K562 (cell line): ENCODE measurements at regions not wholly inside any gene's neighbourhood (a gene's known extent, or its start where the extent isn't known, plus 50 kb on each side); places are given as distances from the start of the nearest gene placed in this dataset.

ENCODE experiments used
- ATAC-seq: fragments of 200-7000 bp; cut with Tn5 transposase; 3 replicates; pipeline ENCODE4 v1.9.1; 2020; ENCODE audit warnings: moderate library complexity
- BruUV-seq: library from RNA; stranded (reverse); fragments of 400-500 nt; replicated peaks from 2 replicates; lab custom pipeline; 2021; lab: Mats Ljungman, UMichigan
- CTCF ChIA-PET: fragments of 300-600 bp; formaldehyde crosslinking; extraction: SDS; loops from one replicate; lab custom pipeline; 2021; ENCODE audit warnings: low intra/inter-chr PET ratio; lab: Yijun Ruan, JAX
- POLR2A ChIA-PET: fragments of 300-600, 350-650 bp; sonication (Branson Sonifier 250); formaldehyde crosslinking; extraction: SDS; loops from one replicate; lab custom pipeline; 2021; ENCODE audit warnings: antibody characterized with exemption, inconsistent platforms; lab: Yijun Ruan, JAX
- DNase-seq, 4 experiments: peaks; one replicate each; pipeline versions ENCODE4 v3.0.0 to v3.0.0-alpha.2; 2011 to 2018; ENCODE audit warnings: low spot score in 3 of 4, mixed read lengths in 3 of 4; ENCODE audit errors: extremely low read depth in 1 of 4
- FAIRE-seq: peaks from 2 replicates; lab custom pipeline; 2011; peaks lifted over from hg19 to GRCh38; lab: Jason Lieb, UNC
- H2AFZ ChIP-seq: 2 replicates; pipeline ENCODE4 v1.6.0; 2011; ENCODE audit warnings: low read depth, low read length, control low read depth, inconsistent platforms
- H3K27ac ChIP-seq: fragments of 200-600 bp; 3 replicates; pipeline ENCODE4 v1.8.0; 2011; ENCODE audit warnings: low read depth, mild to moderate bottlenecking, control low read depth, inconsistent platforms, low read length, moderate library complexity, mixed read lengths; ENCODE audit errors: extremely low read depth
- H3K27me3 ChIP-seq, 2 experiments: fragments of 300-600 bp in 1 of 2; 2 replicates in 1 of 2; 3 replicates in 1 of 2; pipeline versions ENCODE4 v1.6.0 to v1.8.0; 2011; ENCODE audit warnings: inconsistent platforms in 2 of 2, low read length in 2 of 2, mild to moderate bottlenecking in 1 of 2, mixed read lengths in 1 of 2, moderate library complexity in 1 of 2; ENCODE audit not compliant: control insufficient read depth in 2 of 2, insufficient read depth in 2 of 2
- H3K36me3 ChIP-seq: fragments of 300-600 bp; 3 replicates; pipeline ENCODE4 v1.8.0; 2011; ENCODE audit warnings: mild to moderate bottlenecking, low read length, inconsistent platforms; ENCODE audit not compliant: control insufficient read depth, insufficient read depth
- H3K4me1 ChIP-seq, 2 experiments: fragments of 200-600 bp in 1 of 2; replicated peaks in 1 of 2; 2 replicates in 1 of 2; 3 replicates in 1 of 2; pipeline versions ENCODE4 v1.5.1 to v1.8.0; 2011; ENCODE audit warnings: inconsistent platforms in 2 of 2, low read length in 2 of 2, mild to moderate bottlenecking in 1 of 2, mixed read lengths in 1 of 2, moderate library complexity in 1 of 2; ENCODE audit not compliant: control insufficient read depth in 2 of 2, insufficient read depth in 2 of 2
- H3K4me2 ChIP-seq: 2 replicates; pipeline ENCODE4 v1.6.1; 2011; ENCODE audit warnings: low read length, control low read depth, inconsistent platforms, mixed read lengths; ENCODE audit not compliant: insufficient read depth
- H3K4me3 ChIP-seq: fragments of 200-600 bp; sonication (generic), shearing (Covaris generic); 2 replicates; pipeline ENCODE4 v1.5.1; 2016; ENCODE audit warnings: control low read depth, inconsistent platforms
- H3K79me2 ChIP-seq: fragments of 200-600 bp; 3 replicates; pipeline ENCODE4 v1.8.0; 2011; ENCODE audit warnings: low read length, inconsistent platforms; ENCODE audit not compliant: control insufficient read depth, insufficient read depth
- H3K9ac ChIP-seq, 2 experiments: 2 replicates each; pipeline versions ENCODE4 v1.6.0 to v1.6.1; 2011; ENCODE audit warnings: low read depth in 2 of 2, low read length in 2 of 2, control low read depth in 1 of 2, inconsistent platforms in 1 of 2, mild to moderate bottlenecking in 1 of 2, mixed read lengths in 1 of 2; ENCODE audit not compliant: insufficient read depth in 1 of 2
- H3K9me1 ChIP-seq: one replicate; pipeline ENCODE4 v1.6.0; 2011; ENCODE audit warnings: inconsistent platforms, mild to moderate bottlenecking, low read length, moderate library complexity; ENCODE audit not compliant: control insufficient read depth, insufficient read depth
- H3K9me3 ChIP-seq: replicated peaks from 2 replicates; pipeline ENCODE4 v1.5.1; 2011; ENCODE audit warnings: low read depth, low read length, inconsistent platforms; ENCODE audit not compliant: control insufficient read depth, insufficient read depth
- H4K20me1 ChIP-seq: replicated peaks from 2 replicates; pipeline ENCODE4 v1.6.1; 2011; ENCODE audit warnings: low read length, inconsistent platforms, mixed read lengths; ENCODE audit not compliant: control insufficient read depth, insufficient read depth
- C11orf30 ChIP-seq: fragments of 450-650 bp; IDR thresholded peaks from 2 replicates; pipeline ENCODE4 v1.6.1; 2016; ENCODE audit warnings: low read depth, mild to moderate bottlenecking
- CEBPG ChIP-seq, 3 experiments: fragments of 200-800 bp in 1 of 3; sonication (Bioruptor generic) in 1 of 3; sonication (generic) in 1 of 3; formaldehyde crosslinking in 1 of 3; IDR thresholded peaks in 2 of 3; conservative IDR thresholded peaks in 1 of 3; 2 replicates each; pipeline versions ENCODE4 v1.6.1 to v1.8.0; 2016 to 2022; ENCODE audit warnings: missing compliant biosample characterization in 2 of 3, missing genetic modification characterization in 2 of 3, mild to moderate bottlenecking in 1 of 3, missing genetic modification reagents in 1 of 3
- DNMT1 ChIP-seq: fragments of 450-650 bp; IDR thresholded peaks from 2 replicates; pipeline ENCODE4 v1.6.1; 2016; ENCODE audit warnings: antibody characterized with exemption, mild to moderate bottlenecking
- ETV6 ChIP-seq, 3 experiments: fragments of 150-350 bp in 1 of 3; sonication (generic) in 1 of 3; formaldehyde crosslinking in 1 of 3; IDR thresholded peaks; 2 replicates each; pipeline versions ENCODE4 v1.6.1 to v1.8.0; 2014 to 2022; ENCODE audit warnings: borderline replicate concordance in 2 of 3, low read depth in 2 of 3, antibody characterized with exemption in 1 of 3, low read length in 1 of 3, mild to moderate bottlenecking in 1 of 3, missing genetic modification reagents in 1 of 3
- EWSR1 ChIP-seq: fragments of 450-650 bp; IDR thresholded peaks from 2 replicates; pipeline ENCODE4 v1.6.1; 2018; ENCODE audit warnings: borderline replicate concordance, mild to moderate bottlenecking, low read depth, moderate library complexity; ENCODE audit not compliant: partially characterized antibody
- HDAC8 ChIP-seq: fragments of 450-650 bp; IDR thresholded peaks from 2 replicates; pipeline ENCODE4 v1.6.1; 2016; ENCODE audit warnings: mild to moderate bottlenecking, missing genetic modification characterization, moderate library complexity, missing compliant biosample characterization
- IFI16 ChIP-seq: fragments of 250-450 bp; sonication (Bioruptor Pico); IDR thresholded peaks from 2 replicates; pipeline ENCODE4 v2.1.2; 2022; ENCODE audit warnings: mild to moderate bottlenecking, inconsistent platforms
- MECOM ChIP-seq: fragments of 250-450 bp; sonication (Bioruptor Pico); IDR thresholded peaks from 2 replicates; pipeline ENCODE4 v1.8.0; 2022; ENCODE audit warnings: inconsistent platforms
- NEUROD1 ChIP-seq: fragments of 150-350 bp; IDR thresholded peaks from 2 replicates; pipeline ENCODE4 v1.6.1; 2014; ENCODE audit warnings: borderline replicate concordance, low read length, low read depth; ENCODE audit not compliant: partially characterized antibody
- PPARD ChIP-seq: fragments of 250-450 bp; sonication (Bioruptor Pico); IDR thresholded peaks from 2 replicates; pipeline ENCODE4 v1.8.0; 2022; ENCODE audit warnings: inconsistent platforms, mild to moderate bottlenecking, moderate library complexity
- SMAD1 ChIP-seq: fragments of 150-350 bp; IDR thresholded peaks from 2 replicates; pipeline ENCODE4 v1.6.1; 2014; ENCODE audit warnings: low read length, low read depth; ENCODE audit not compliant: partially characterized antibody
- ZNF146 ChIP-seq: IDR thresholded peaks from one replicate; pipeline ENCODE4 v1.6.1; 2018; ENCODE audit warnings: missing compliant biosample characterization; ENCODE audit not compliant: unreplicated experiment
- ZNF274 ChIP-seq: IDR thresholded peaks from 2 replicates; pipeline ENCODE4 v1.6.1; 2011; ENCODE audit warnings: low read depth, mild to moderate bottlenecking, low read length, moderate library complexity, borderline replicate concordance
- ZNF41 ChIP-seq: fragments of 250-450 bp; sonication (Bioruptor Pico); conservative IDR thresholded peaks from 2 replicates; pipeline ENCODE4 v1.4.0; 2020; ENCODE audit warnings: mild to moderate bottlenecking
- WGBS: fragments of 100-300 bp; shearing (Covaris generic); methylation state at CpG from one replicate; pipeline ENCODE4 v1.1.6; 2016; ENCODE audit warnings: low coverage, mixed read lengths; ENCODE audit not compliant: insufficient coverage; ENCODE audit errors: missing lambda C conversion rate; 5-methylcytosine and 5-hydroxymethylcytosine counted together
- in situ Hi-C: fragments of 300-500 bp; cut with MboI; formaldehyde crosslinking; loops from 4 replicates; pipeline ENCODE4 v1.15.0; 2018; ENCODE audit warnings: inconsistent platforms, mixed read lengths
- intact Hi-C: fragments of 100-400 bp; cut with micrococcal nuclease; formaldehyde crosslinking; loops from 2 replicates; pipeline ENCODE4 v1.14.2; 2022
- TF ChIP-seq, protein P1 (sequence below): sonication (generic); formaldehyde crosslinking; IDR thresholded peaks from 2 replicates; pipeline ENCODE4 v1.8.0; 2022; ENCODE audit warnings: mild to moderate bottlenecking, missing genetic modification reagents, borderline replicate concordance
- TF ChIP-seq, protein P2 (sequence below): sonication (generic); formaldehyde crosslinking; IDR thresholded peaks from 2 replicates; pipeline ENCODE4 v1.8.1; 2023; ENCODE audit warnings: missing genetic modification reagents, mild to moderate bottlenecking, borderline replicate concordance

DNA sequence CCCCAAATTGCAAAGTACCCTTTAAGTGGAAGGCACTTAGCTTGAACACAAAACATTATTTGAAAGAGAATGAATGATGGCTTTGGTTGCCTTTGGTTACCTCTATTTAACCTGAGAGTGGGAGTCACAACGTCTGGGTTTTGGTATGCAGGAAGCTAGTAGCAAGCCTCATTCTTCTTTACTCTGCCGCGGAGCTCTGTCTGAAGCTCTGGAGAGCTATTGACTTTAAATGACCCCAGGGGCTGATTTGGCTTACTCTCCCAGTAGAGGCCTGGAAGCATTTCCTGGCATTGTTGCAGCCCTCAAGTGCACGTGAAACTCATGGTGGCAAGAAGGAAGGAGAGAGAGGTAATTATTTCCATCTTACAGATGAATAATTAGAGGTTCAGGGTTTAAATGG, 81.8 kb upstream of the MAGEA4 start:
- Histone ChIP-seq H3K4me1 (no peaks in the 10 kb centered on the region; a peak in 1 of 5 replicates), H3K9ac (no peak overlapping the region), H3K4me2 (no peak overlapping the region), H3K79me2 (no peaks in the 10 kb centered on the region), H3K9me1 (no peaks in the 10 kb centered on the region), H2AFZ (no peak overlapping the region), H3K36me3 (no peaks in the 10 kb centered on the region), H4K20me1 (no peaks in the 10 kb centered on the region), H3K9me3 (no peaks in the 10 kb centered on the region), H3K27ac (no peak overlapping the region), H3K4me3 (no peak overlapping the region), H3K27me3 (peaks cover 0 to 6% of the 10 kb centered on the region in 2 experiments; a peak in 3 of 5 replicates)
- POLR2A ChIA-PET, result no interaction called here
- DNase-seq (no peak), ATAC-seq (no peak), FAIRE-seq (no peak)
- CTCF ChIA-PET, result no interaction called here
- intact Hi-C loops (no loop called here), in situ Hi-C loops (no loop called here)
- WGBS, result 0% methylated on average over 2 of the region's 4 CpGs
- no TSS peak for BruUV-seq
- TF ChIP-seq ZNF41 (CRISPR knock-in tag) (no peak), MECOM (CRISPR knock-in tag) (no peak), IFI16 (CRISPR knock-in tag) (no peak), PPARD (CRISPR knock-in tag) (no peak), DNMT1 (no peak), HDAC8 (tag) (no peak), ETV6 (IDR thresholded peaks at IDR 0.05; ENCODE audit: borderline replicate concordance in 1 of 2, low read depth in 2 of 2, low read length in 1 of 2) (no peak), ETV6 (CRISPR knock-in tag; IDR thresholded peaks at IDR 0.05; ENCODE audit: borderline replicate concordance) (no peak), EWSR1 (no peak), SMAD1 (no peak), NEUROD1 (no peak), ZNF274 (no peak), CEBPG (CRISPR knock-in tag; IDR thresholded peaks at IDR 0.05) (no peak), CEBPG (tag; conservative IDR thresholded peaks at IDR 0.05 in 1 of 2, IDR thresholded peaks at IDR 0.05 in 1 of 2) (no peak), C11orf30 (no peak), ZNF146 (CRISPR knock-in tag) (no peak)
- TF ChIP-seq, protein P1, sequence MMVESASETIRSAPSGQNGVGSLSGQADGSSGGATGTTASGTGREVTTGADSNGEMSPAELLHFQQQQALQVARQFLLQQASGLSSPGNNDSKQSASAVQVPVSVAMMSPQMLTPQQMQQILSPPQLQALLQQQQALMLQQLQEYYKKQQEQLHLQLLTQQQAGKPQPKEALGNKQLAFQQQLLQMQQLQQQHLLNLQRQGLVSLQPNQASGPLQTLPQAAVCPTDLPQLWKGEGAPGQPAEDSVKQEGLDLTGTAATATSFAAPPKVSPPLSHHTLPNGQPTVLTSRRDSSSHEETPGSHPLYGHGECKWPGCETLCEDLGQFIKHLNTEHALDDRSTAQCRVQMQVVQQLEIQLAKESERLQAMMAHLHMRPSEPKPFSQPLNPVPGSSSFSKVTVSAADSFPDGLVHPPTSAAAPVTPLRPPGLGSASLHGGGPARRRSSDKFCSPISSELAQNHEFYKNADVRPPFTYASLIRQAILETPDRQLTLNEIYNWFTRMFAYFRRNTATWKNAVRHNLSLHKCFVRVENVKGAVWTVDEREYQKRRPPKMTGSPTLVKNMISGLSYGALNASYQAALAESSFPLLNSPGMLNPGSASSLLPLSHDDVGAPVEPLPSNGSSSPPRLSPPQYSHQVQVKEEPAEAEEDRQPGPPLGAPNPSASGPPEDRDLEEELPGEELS (CRISPR knock-in tag), result no peak
- TF ChIP-seq, protein P2, sequence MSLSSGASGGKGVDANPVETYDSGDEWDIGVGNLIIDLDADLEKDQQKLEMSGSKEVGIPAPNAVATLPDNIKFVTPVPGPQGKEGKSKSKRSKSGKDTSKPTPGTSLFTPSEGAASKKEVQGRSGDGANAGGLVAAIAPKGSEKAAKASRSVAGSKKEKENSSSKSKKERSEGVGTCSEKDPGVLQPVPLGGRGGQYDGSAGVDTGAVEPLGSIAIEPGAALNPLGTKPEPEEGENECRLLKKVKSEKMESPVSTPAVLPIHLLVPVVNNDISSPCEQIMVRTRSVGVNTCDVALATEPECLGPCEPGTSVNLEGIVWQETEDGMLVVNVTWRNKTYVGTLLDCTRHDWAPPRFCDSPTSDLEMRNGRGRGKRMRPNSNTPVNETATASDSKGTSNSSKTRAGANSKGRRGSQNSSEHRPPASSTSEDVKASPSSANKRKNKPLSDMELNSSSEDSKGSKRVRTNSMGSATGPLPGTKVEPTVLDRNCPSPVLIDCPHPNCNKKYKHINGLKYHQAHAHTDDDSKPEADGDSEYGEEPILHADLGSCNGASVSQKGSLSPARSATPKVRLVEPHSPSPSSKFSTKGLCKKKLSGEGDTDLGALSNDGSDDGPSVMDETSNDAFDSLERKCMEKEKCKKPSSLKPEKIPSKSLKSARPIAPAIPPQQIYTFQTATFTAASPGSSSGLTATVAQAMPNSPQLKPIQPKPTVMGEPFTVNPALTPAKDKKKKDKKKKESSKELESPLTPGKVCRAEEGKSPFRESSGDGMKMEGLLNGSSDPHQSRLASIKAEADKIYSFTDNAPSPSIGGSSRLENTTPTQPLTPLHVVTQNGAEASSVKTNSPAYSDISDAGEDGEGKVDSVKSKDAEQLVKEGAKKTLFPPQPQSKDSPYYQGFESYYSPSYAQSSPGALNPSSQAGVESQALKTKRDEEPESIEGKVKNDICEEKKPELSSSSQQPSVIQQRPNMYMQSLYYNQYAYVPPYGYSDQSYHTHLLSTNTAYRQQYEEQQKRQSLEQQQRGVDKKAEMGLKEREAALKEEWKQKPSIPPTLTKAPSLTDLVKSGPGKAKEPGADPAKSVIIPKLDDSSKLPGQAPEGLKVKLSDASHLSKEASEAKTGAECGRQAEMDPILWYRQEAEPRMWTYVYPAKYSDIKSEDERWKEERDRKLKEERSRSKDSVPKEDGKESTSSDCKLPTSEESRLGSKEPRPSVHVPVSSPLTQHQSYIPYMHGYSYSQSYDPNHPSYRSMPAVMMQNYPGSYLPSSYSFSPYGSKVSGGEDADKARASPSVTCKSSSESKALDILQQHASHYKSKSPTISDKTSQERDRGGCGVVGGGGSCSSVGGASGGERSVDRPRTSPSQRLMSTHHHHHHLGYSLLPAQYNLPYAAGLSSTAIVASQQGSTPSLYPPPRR (CRISPR knock-in tag), result no peak
